ENCODE measurements at regions not wholly inside any gene's neighbourhood (a gene's known extent, or its start where the extent isn't known, plus 50 kb on each side); places are given as distances from the start of the nearest gene placed in this dataset.

GRCh38 chr2:72031346-72032110, 116.1 kb downstream of the CYP26B1 start:
- Histone ChIP-seq H3K36me3 (no peaks in the 10 kb centered on the region), H3K9me3 (no peaks in the 10 kb centered on the region), H3K4me3 (no peak overlapping the region), H3K27me3 (replicated peaks; ENCODE audit: insufficient read depth) (no peaks in the 10 kb centered on the region), H3K27ac (no peak overlapping the region), H3K4me1 (ENCODE audit: control insufficient read depth in 1 of 2, low read depth in 2 of 2) (no peaks in the 10 kb centered on the region)
- ATAC-seq (ENCODE audit: insufficient number of reproducible peaks, low FRiP score, low read depth): no peak
- no peak for TF ChIP-seq CTCF (IDR thresholded peaks at IDR 0.05)
- no peak for DNase-seq (ENCODE audit: low spot score)

GRCh38 chr2:72028996-72029395, 118.7 kb downstream of the CYP26B1 start:
- no peak overlapping the region for H3K4me3 ChIP-seq
- no peak for TF ChIP-seq CTCF (IDR thresholded peaks at IDR 0.05)
- no peaks in the 10 kb centered on the region for H3K27me3 ChIP-seq (replicated peaks; ENCODE audit: insufficient read depth)
- DNase-seq (ENCODE audit: low spot score) (no peak), ATAC-seq (ENCODE audit: insufficient number of reproducible peaks, low FRiP score, low read depth) (no peak)
- no peaks in the 10 kb centered on the region for H3K9me3 ChIP-seq
- no peaks in the 10 kb centered on the region for H3K36me3 ChIP-seq
- no peak overlapping the region for H3K27ac ChIP-seq
- no peaks in the 10 kb centered on the region for H3K4me1 ChIP-seq (ENCODE audit: control insufficient read depth in 1 of 2, low read depth in 2 of 2)

GRCh38 chr2:72028351-72028995, 119.2 kb downstream of the CYP26B1 start:
- no peaks in the 10 kb centered on the region for H3K9me3 ChIP-seq
- TF ChIP-seq CTCF (IDR thresholded peaks at IDR 0.05): no peak
- ATAC-seq (ENCODE audit: insufficient number of reproducible peaks, low FRiP score, low read depth) (no peak), DNase-seq (ENCODE audit: low spot score) (no peak)
- H3K4me3 ChIP-seq: no peak overlapping the region
- H3K27me3 ChIP-seq (replicated peaks; ENCODE audit: insufficient read depth): no peaks in the 10 kb centered on the region
- H3K36me3 ChIP-seq: no peaks in the 10 kb centered on the region
- H3K4me1 ChIP-seq (ENCODE audit: control insufficient read depth in 1 of 2, low read depth in 2 of 2): no peaks in the 10 kb centered on the region
- no peak overlapping the region for H3K27ac ChIP-seq

GRCh38 chr2:72027426-72028161, 120.1 kb downstream of the CYP26B1 start:
- Histone ChIP-seq H3K36me3 (no peaks in the 10 kb centered on the region), H3K27ac (no peak overlapping the region), H3K9me3 (no peaks in the 10 kb centered on the region), H3K4me1 (ENCODE audit: control insufficient read depth in 1 of 2, low read depth in 2 of 2) (no peaks in the 10 kb centered on the region), H3K27me3 (replicated peaks; ENCODE audit: insufficient read depth) (no peaks in the 10 kb centered on the region), H3K4me3 (no peak overlapping the region)
- no peak for TF ChIP-seq CTCF (IDR thresholded peaks at IDR 0.05)
- no peak for ATAC-seq (ENCODE audit: insufficient number of reproducible peaks, low FRiP score, low read depth)
- no peak for DNase-seq (ENCODE audit: low spot score)

GRCh38 chr2:72026819-72027425, 120.7 kb downstream of the CYP26B1 start:
- no peak overlapping the region for H3K27ac ChIP-seq
- H3K4me1 ChIP-seq (ENCODE audit: control insufficient read depth in 1 of 2, low read depth in 2 of 2): no peaks in the 10 kb centered on the region
- no peak for TF ChIP-seq CTCF (IDR thresholded peaks at IDR 0.05)
- no peaks in the 10 kb centered on the region for H3K36me3 ChIP-seq
- no peaks in the 10 kb centered on the region for H3K9me3 ChIP-seq
- no peak for DNase-seq (ENCODE audit: low spot score)
- ATAC-seq (ENCODE audit: insufficient number of reproducible peaks, low FRiP score, low read depth): no peak
- no peak overlapping the region for H3K4me3 ChIP-seq
- H3K27me3 ChIP-seq (replicated peaks; ENCODE audit: insufficient read depth): no peaks in the 10 kb centered on the region

Data from thoracic aorta (tissue), 2 donors.